SH-SY5Y (cell line): ENCODE measurements at regions not wholly inside any gene's neighbourhood (a gene's known extent, or its start where the extent isn't known, plus 50 kb on each side); places are given as distances from the start of the nearest gene placed in this dataset.

Experiments used
- GATA2 ChIP-seq: IDR thresholded peaks from 2 replicates; pipeline ENCODE4 v1.6.1; 2011; ENCODE audit warnings: mild to moderate bottlenecking, low read depth, low read length
- GATA3 ChIP-seq: IDR thresholded peaks from 2 replicates; pipeline ENCODE4 v1.6.1; 2011; ENCODE audit warnings: low read depth, mild to moderate bottlenecking, low read length, moderate library complexity

- TF ChIP-seq GATA2 (no peak), GATA3 (no peak)
These were observed 563.1 kb upstream of the PIK3C3 start for GRCh38 chr18:41391616-41392595.
